A673 (cell line): ENCODE measurements at regions not wholly inside any gene's neighbourhood (a gene's known extent, or its start where the extent isn't known, plus 50 kb on each side); places are given as distances from the start of the nearest gene placed in this dataset.
"Not testable (repeated sequence)": the region's sequence is repeated elsewhere in the genome, so short reads cannot be mapped to it uniquely, and the experiment has no call there.

ENCODE experiments used
- BruUV-seq: library from RNA; stranded (reverse); fragments of 400-500 nt; replicated peaks from 2 replicates; lab custom pipeline; 2021; lab: Mats Ljungman, UMichigan
- CTCF ChIA-PET: fragments of 300-600 bp; sonication (Branson Sonifier 250); formaldehyde crosslinking; loops from one replicate; lab custom pipeline; 2022; ENCODE audit warnings: antibody characterized with exemption; lab: Charles Lee
- POLR2A ChIA-PET: fragments of 300-600 bp; sonication (Branson Sonifier 250); formaldehyde crosslinking; loops from one replicate; lab custom pipeline; 2022; ENCODE audit warnings: antibody characterized with exemption; ENCODE audit not compliant: low non-redundant PET; lab: Charles Lee
- DNase-seq: peaks from one replicate; pipeline ENCODE4 v3.0.0-alpha.2; 2015; ENCODE audit warnings: low spot score
- H3K27ac ChIP-seq: fragments of 200-600 bp; sonication (generic); 2 replicates; pipeline ENCODE4 v1.5.1; 2016; ENCODE audit warnings: mixed run types, low read depth, mild to moderate bottlenecking, mixed read lengths, antibody characterized with exemption, low read length; ENCODE audit not compliant: poor library complexity, severe bottlenecking
- H3K27me3 ChIP-seq: fragments of 200-600 bp; sonication (generic); replicated peaks from 2 replicates; pipeline ENCODE4 v1.6.1; 2017; ENCODE audit warnings: mixed run types, low read depth, mild to moderate bottlenecking, mixed read lengths, antibody characterized with exemption, low read length; ENCODE audit not compliant: insufficient read depth, poor library complexity
- H3K36me3 ChIP-seq: fragments of 200-600 bp; sonication (generic); 2 replicates; pipeline ENCODE4 v1.6.1; 2016; ENCODE audit warnings: mixed run types, mild to moderate bottlenecking, mixed read lengths, antibody characterized with exemption, low read length; ENCODE audit not compliant: insufficient read depth, poor library complexity, severe bottlenecking
- H3K4me1 ChIP-seq: fragments of 200-600 bp; sonication (generic); 2 replicates; pipeline ENCODE4 v1.6.1; 2017; ENCODE audit warnings: mixed run types, mild to moderate bottlenecking, mixed read lengths, antibody characterized with exemption, low read length; ENCODE audit not compliant: insufficient read depth, poor library complexity, severe bottlenecking
- H3K4me3 ChIP-seq: fragments of 200-600 bp; sonication (generic); 2 replicates; pipeline ENCODE4 v1.5.1; 2016; ENCODE audit warnings: low read depth, mixed run types, mild to moderate bottlenecking, mixed read lengths, low read length; ENCODE audit not compliant: poor library complexity, severe bottlenecking
- H3K9me3 ChIP-seq: fragments of 200-600 bp; sonication (generic); 2 replicates; pipeline ENCODE4 v1.6.1; 2016; ENCODE audit warnings: mixed run types, low read depth, mild to moderate bottlenecking, mixed read lengths, antibody characterized with exemption, low read length; ENCODE audit not compliant: poor library complexity, severe bottlenecking
- CTCF ChIP-seq: fragments of 300-800, 200-600 bp; sonication (generic); conservative IDR thresholded peaks from 2 replicates; pipeline ENCODE4 v1.5.1; 2017; ENCODE audit warnings: low read depth, mild to moderate bottlenecking, antibody characterized with exemption, low read length, moderate library complexity, mixed read lengths
- EZH2 ChIP-seq: fragments of 200-600 bp; sonication (generic); IDR thresholded peaks from 2 replicates; pipeline ENCODE4 v1.6.1; 2017; ENCODE audit warnings: borderline replicate concordance, low read depth, mild to moderate bottlenecking, mixed read lengths, antibody characterized with exemption, low read length; ENCODE audit not compliant: poor library complexity, severe bottlenecking
- intact Hi-C: fragments of 100-400 bp; cut with micrococcal nuclease; formaldehyde crosslinking; loops from one replicate; pipeline ENCODE4 v1.10.0; 2022; ENCODE audit not compliant: unreplicated experiment

GRCh38 chr12:83250866-83251265 lies 564.2 kb downstream of the TMTC2 start:
- no TSS peak for BruUV-seq
- Histone ChIP-seq H3K27me3 (no peaks in the 10 kb centered on the region), H3K4me3 (no peak overlapping the region), H3K27ac (no peak overlapping the region), H3K9me3 (no peaks in the 10 kb centered on the region), H3K36me3 (no peaks in the 10 kb centered on the region), H3K4me1 (no peaks in the 10 kb centered on the region)
- DNase-seq = no peak
- POLR2A ChIA-PET = interaction anchor here (0.6 kb wide), 1 partner anchor 108 kb away, joined by 20 read pairs; no protein-coding TSS in a partner anchor
- intact Hi-C loops = no loop called here
- TF ChIP-seq CTCF = no peak
- CTCF ChIA-PET = no interaction called here

GRCh38 chr12:83245156-83245555 lies 558.5 kb downstream of the TMTC2 start:
- no TSS peak for BruUV-seq
- H3K4me3 ChIP-seq = no peak overlapping the region
- no peaks in the 10 kb centered on the region for H3K9me3 ChIP-seq
- intact Hi-C loops = no loop called here
- ChIA-PET POLR2A (no interaction called here), CTCF (no interaction called here)
- no peak overlapping the region for H3K27ac ChIP-seq
- TF ChIP-seq CTCF (no peak), EZH2 (no peak)
- H3K36me3 ChIP-seq = no peaks in the 10 kb centered on the region
- no peaks in the 10 kb centered on the region for H3K4me1 ChIP-seq
- DNase-seq = no peak
- no peaks in the 10 kb centered on the region for H3K27me3 ChIP-seq

DNA sequence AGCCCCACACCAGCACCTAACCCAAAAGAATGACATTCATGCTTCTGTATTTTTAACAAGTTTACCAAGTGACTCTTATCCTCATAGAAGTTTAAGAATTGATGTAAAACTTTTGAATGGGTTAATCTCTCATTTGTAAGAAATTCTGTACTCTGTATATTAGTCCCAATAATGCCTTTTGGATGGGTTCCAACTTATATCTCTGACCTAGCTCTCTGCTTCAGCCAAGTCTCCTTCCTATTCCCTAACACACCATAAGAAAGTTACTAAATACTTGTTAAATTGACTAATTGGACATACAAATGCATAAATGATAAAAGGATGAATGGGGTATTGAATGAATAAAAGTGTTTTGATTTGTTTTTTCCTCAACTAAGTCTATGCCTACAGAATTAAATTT lies 557.3 kb downstream of the TMTC2 start:
- DNase-seq = no peak
- Histone ChIP-seq H3K9me3 (no peaks in the 10 kb centered on the region), H3K4me1 (no peaks in the 10 kb centered on the region), H3K4me3 (no peak overlapping the region), H3K27ac (no peak overlapping the region), H3K27me3 (no peaks in the 10 kb centered on the region), H3K36me3 (no peaks in the 10 kb centered on the region)
- intact Hi-C loops = no loop called here
- CTCF ChIA-PET = no interaction called here
- BruUV-seq = no TSS peak
- POLR2A ChIA-PET = no interaction called here
- TF ChIP-seq EZH2 (no peak), CTCF (no peak)

DNA sequence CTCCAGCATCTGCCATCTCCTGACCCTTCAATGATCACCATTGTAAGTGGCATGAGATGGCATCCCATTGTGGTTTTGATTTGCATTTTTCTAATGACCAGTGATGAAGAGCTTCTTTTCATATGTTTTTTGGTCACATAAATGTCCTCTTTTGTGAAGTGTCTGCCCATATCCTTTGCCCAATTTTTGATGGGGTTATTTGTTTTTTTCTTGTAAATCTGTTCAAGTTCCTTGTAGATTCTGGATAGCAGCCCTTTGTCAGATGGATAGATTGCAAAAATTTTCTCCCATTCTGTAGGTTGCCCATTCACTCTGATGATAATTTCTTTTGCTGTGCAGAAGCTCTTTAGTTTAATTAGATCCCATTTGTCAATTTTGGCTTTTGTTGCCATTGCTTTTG lies 547.3 kb downstream of the TMTC2 start:
- H3K36me3 ChIP-seq, H3K9me3 ChIP-seq, H3K27me3 ChIP-seq, DNase-seq, H3K4me1 ChIP-seq, H3K4me3 ChIP-seq, POLR2A ChIA-PET, CTCF ChIA-PET, intact Hi-C loops, H3K27ac ChIP-seq, BruUV-seq: not testable (repeated sequence)

GRCh38 chr12:83226960-83227359 lies 540.3 kb downstream of the TMTC2 start:
- intact Hi-C loops, POLR2A ChIA-PET, H3K9me3 ChIP-seq, H3K27me3 ChIP-seq, H3K4me3 ChIP-seq, BruUV-seq, H3K27ac ChIP-seq, DNase-seq, H3K4me1 ChIP-seq, CTCF ChIA-PET, H3K36me3 ChIP-seq: not testable (repeated sequence)
